PC-9 (cell line): ENCODE measurements at regions not wholly inside any gene's neighbourhood (a gene's known extent, or its start where the extent isn't known, plus 50 kb on each side); places are given as distances from the start of the nearest gene placed in this dataset.

Source experiments
- BruUV-seq: library from RNA; stranded (reverse); fragments of 400-500 nt; replicated peaks from 2 replicates; lab custom pipeline; 2021; lab: Mats Ljungman, UMichigan
- CTCF ChIA-PET: fragments of 300-600 bp; sonication (Branson Sonifier 250); formaldehyde crosslinking; loops from one replicate; lab custom pipeline; 2022; ENCODE audit warnings: antibody characterized with exemption; lab: Charles Lee
- POLR2A ChIA-PET: fragments of 300-600 bp; sonication (Branson Sonifier 250); formaldehyde crosslinking; loops from one replicate; lab custom pipeline; 2022; ENCODE audit warnings: antibody characterized with exemption; ENCODE audit not compliant: unreplicated experiment; lab: Charles Lee
- DNase-seq, 2 experiments: peaks; one replicate each; pipeline versions ENCODE4 v3.0.0 to v3.0.0-alpha.2; 2015 to 2022; ENCODE audit warnings: mixed read lengths in 1 of 2
- H2AFZ ChIP-seq: fragments of 200-600 bp; sonication (generic); 2 replicates; pipeline ENCODE4 v1.8.1; 2017; ENCODE audit warnings: antibody characterized with exemption
- H3F3A ChIP-seq: fragments of 200-600 bp; sonication (generic); 2 replicates; pipeline ENCODE4 v1.8.1; 2017; ENCODE audit warnings: antibody characterized with exemption, mild to moderate bottlenecking, low read depth; ENCODE audit not compliant: insufficient read depth
- H3K27ac ChIP-seq: fragments of 200-600 bp; sonication (generic); 2 replicates; pipeline ENCODE4 v1.6.1; 2016; ENCODE audit warnings: mixed run types
- H3K27me3 ChIP-seq: fragments of 200-600 bp; sonication (generic); 2 replicates; pipeline ENCODE4 v1.6.1; 2016; ENCODE audit warnings: low read depth, mixed run types; ENCODE audit not compliant: insufficient read depth
- H3K36me3 ChIP-seq: fragments of 200-600 bp; sonication (generic); 2 replicates; pipeline ENCODE4 v1.6.1; 2016; ENCODE audit warnings: low read depth, mixed run types
- H3K4me1 ChIP-seq: fragments of 200-600 bp; sonication (generic); replicated peaks from 2 replicates; pipeline ENCODE4 v1.6.1; 2016; ENCODE audit warnings: mixed run types; ENCODE audit not compliant: insufficient read depth
- H3K4me2 ChIP-seq: fragments of 200-600 bp; sonication (generic); 2 replicates; pipeline ENCODE4 v1.6.1; 2017; ENCODE audit warnings: mixed run types
- H3K4me3 ChIP-seq: fragments of 200-600 bp; sonication (generic); 2 replicates; pipeline ENCODE4 v1.6.1; 2016; ENCODE audit warnings: mixed run types
- H3K79me2 ChIP-seq: fragments of 200-600 bp; sonication (generic); 2 replicates; pipeline ENCODE4 v1.6.1; 2017; ENCODE audit warnings: low read depth, mixed run types
- H3K9me2 ChIP-seq: fragments of 200-600 bp; sonication (generic); 2 replicates; pipeline ENCODE4 v1.8.1; 2017; ENCODE audit warnings: mild to moderate bottlenecking; ENCODE audit not compliant: insufficient read depth
- H3K9me3 ChIP-seq: fragments of 200-600 bp; sonication (generic); 2 replicates; pipeline ENCODE4 v1.8.1; 2016; ENCODE audit warnings: low read depth; ENCODE audit not compliant: insufficient read depth
- H4K20me1 ChIP-seq: fragments of 200-600 bp; sonication (generic); 2 replicates; pipeline ENCODE4 v1.8.1; 2017; ENCODE audit not compliant: insufficient read depth
- CTCF ChIP-seq: fragments of 200-600 bp; sonication (generic); conservative IDR thresholded peaks from 2 replicates; pipeline ENCODE4 v1.6.1; 2017; ENCODE audit warnings: mixed run types, antibody characterized with exemption, mild to moderate bottlenecking, moderate library complexity
- EZH2 ChIP-seq: fragments of 200-600 bp; sonication (generic); IDR thresholded peaks from 2 replicates; pipeline ENCODE4 v1.8.0; 2017; ENCODE audit warnings: antibody characterized with exemption, low read depth
- intact Hi-C: fragments of 100-400 bp; cut with micrococcal nuclease; formaldehyde crosslinking; loops from one replicate; pipeline ENCODE4 v1.10.0; 2022; ENCODE audit not compliant: unreplicated experiment

DNA sequence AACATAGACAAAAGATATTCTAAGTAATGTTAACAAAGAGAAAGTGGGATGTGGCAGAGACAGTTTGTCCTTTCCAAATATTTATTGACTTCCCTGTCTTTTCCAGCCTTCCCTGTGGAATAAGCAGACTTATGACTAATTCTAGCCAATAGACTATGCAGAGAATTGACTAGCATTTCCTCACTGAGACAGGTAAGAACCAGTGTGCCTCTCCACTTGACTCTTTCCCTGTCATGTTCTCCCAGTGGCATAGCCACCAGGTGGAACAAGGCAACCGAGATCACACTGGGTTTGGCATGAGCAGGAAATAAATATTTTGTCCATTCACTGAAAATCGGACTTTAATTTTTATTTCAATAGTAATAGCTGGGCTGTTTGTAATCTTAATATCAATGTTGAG is 168.1 kb upstream of the CTAGE1 start:
- intact Hi-C loops, result no loop called here
- Histone ChIP-seq H3K4me3 (no peak overlapping the region), H3K9me3 (no peaks in the 10 kb centered on the region), H3K36me3 (no peaks in the 10 kb centered on the region), H3K9me2 (no peaks in the 10 kb centered on the region), H3F3A (no peaks in the 10 kb centered on the region), H2AFZ (no peak overlapping the region), H3K79me2 (no peaks in the 10 kb centered on the region), H4K20me1 (no peaks in the 10 kb centered on the region), H3K4me1 (no peaks in the 10 kb centered on the region), H3K4me2 (no peak overlapping the region), H3K27ac (no peak overlapping the region), H3K27me3 (no peaks in the 10 kb centered on the region)
- ChIA-PET POLR2A (interaction anchor here (0.5 kb wide), 1 partner anchor 21 kb away, joined by 3 read pairs; no protein-coding TSS in a partner anchor), CTCF (no interaction called here)
- no peak for DNase-seq
- no peak for TF ChIP-seq EZH2
- no peak for TF ChIP-seq CTCF
- BruUV-seq, result no TSS peak

DNA sequence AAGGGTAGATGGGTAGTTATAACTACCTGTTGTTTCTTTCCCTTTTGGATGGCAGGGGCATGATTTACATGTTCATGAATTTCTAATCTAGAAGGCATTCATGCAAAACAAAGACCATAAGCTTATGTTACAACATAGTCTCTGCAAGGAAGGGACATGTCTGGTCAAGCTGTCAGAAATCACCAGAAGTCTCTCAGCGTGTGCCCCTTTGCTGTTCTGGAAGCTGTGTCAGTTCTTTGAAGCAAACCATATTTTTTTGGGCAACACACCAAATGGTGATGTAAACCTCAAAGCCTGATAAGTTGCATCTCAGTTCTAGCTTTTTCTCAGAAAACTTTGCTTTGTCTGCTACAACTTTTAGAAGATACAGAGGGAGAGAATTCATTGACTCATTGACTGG is 173.5 kb upstream of the CTAGE1 start:
- no peak overlapping the region for H3K4me3 ChIP-seq
- TF ChIP-seq EZH2 (no peak), CTCF (no peak)
- no peaks in the 10 kb centered on the region for H3K36me3 ChIP-seq
- no peaks in the 10 kb centered on the region for H3K9me2 ChIP-seq
- BruUV-seq, result no TSS peak
- ChIA-PET CTCF (no interaction called here), POLR2A (no interaction called here)
- no peak overlapping the region for H3K27ac ChIP-seq
- no peak overlapping the region for H2AFZ ChIP-seq
- H3F3A ChIP-seq, result no peaks in the 10 kb centered on the region
- no peaks in the 10 kb centered on the region for H4K20me1 ChIP-seq
- DNase-seq, result no peak
- intact Hi-C loops, result no loop called here
- H3K4me1 ChIP-seq, result no peaks in the 10 kb centered on the region
- H3K79me2 ChIP-seq, result no peaks in the 10 kb centered on the region
- H3K9me3 ChIP-seq, result no peaks in the 10 kb centered on the region
- H3K27me3 ChIP-seq, result no peaks in the 10 kb centered on the region
- H3K4me2 ChIP-seq, result no peak overlapping the region

DNA sequence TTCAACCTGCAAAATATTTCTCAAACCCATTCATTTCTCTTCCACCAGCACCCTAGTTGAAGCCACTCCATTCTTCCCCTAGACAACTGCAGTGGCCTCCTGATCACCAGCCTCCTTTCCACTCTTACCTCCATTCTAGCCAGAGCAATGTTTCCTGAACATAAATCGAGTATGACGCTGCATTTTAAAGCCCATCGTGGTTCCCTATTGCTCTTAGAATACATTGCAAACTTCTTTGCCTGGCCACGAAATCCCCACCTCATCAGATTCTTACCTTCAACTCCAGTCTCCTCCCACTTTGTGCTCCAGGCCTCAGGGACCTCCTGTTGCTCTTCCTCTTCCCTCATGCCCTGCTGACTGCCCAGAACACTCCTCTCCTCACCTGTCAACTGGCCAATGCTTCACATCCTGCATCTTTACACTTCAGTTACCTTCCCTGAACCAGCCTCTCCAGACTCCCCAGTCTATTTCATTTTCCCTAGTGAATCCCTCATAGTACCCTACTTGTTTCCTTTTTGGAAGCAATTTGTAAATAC is 176.5 kb upstream of the CTAGE1 start:
- H3K4me3 ChIP-seq, result no peak overlapping the region
- no peaks in the 10 kb centered on the region for H3K27me3 ChIP-seq
- H3K9me2 ChIP-seq, result no peaks in the 10 kb centered on the region
- no peaks in the 10 kb centered on the region for H3K4me1 ChIP-seq
- no peaks in the 10 kb centered on the region for H3K79me2 ChIP-seq
- POLR2A ChIA-PET, result no interaction called here
- BruUV-seq, result no TSS peak
- H4K20me1 ChIP-seq, result no peaks in the 10 kb centered on the region
- H3F3A ChIP-seq, result no peaks in the 10 kb centered on the region
- no peak overlapping the region for H3K27ac ChIP-seq
- intact Hi-C loops, result no loop called here
- TF ChIP-seq EZH2 (no peak), CTCF (no peak)
- no peak overlapping the region for H2AFZ ChIP-seq
- H3K36me3 ChIP-seq, result no peaks in the 10 kb centered on the region
- H3K4me2 ChIP-seq, result no peak overlapping the region
- CTCF ChIA-PET, result no interaction called here
- H3K9me3 ChIP-seq, result no peaks in the 10 kb centered on the region
- no peak for DNase-seq
